IMR-90 (cell line): ENCODE measurements at regions not wholly inside any gene's neighbourhood (a gene's known extent, or its start where the extent isn't known, plus 50 kb on each side); places are given as distances from the start of the nearest gene placed in this dataset.

Experiments used
- ATAC-seq: fragments of 200-7000 bp; cut with Tn5 transposase; 2 replicates; pipeline ENCODE4 v1.9.1; 2020; ENCODE audit warnings: low read depth, mild to moderate bottlenecking, moderate library complexity
- BruUV-seq: library from RNA; stranded (reverse); fragments of 400-500 nt; replicated peaks from 2 replicates; lab custom pipeline; 2021; lab: Mats Ljungman, UMichigan
- CTCF ChIA-PET: fragments of 300-600 bp; formaldehyde crosslinking; extraction: SDS; loops from one replicate; lab custom pipeline; 2021; ENCODE audit warnings: antibody characterized with exemption; lab: Yijun Ruan, JAX
- POLR2A ChIA-PET: fragments of 300-600 bp; sonication (Branson Sonifier 250); formaldehyde crosslinking; loops from one replicate; lab custom pipeline; 2022; ENCODE audit warnings: antibody characterized with exemption; ENCODE audit not compliant: unreplicated experiment; lab: Charles Lee
- DNase-seq: peaks from one replicate; pipeline ENCODE4 v3.0.0; 2013
- H2AFZ ChIP-seq: replicated peaks from 2 replicates; pipeline ENCODE3; 2013; ENCODE audit warnings: low read length, mild to moderate bottlenecking; ENCODE audit not compliant: poor library complexity
- H2AK5ac ChIP-seq: 2 replicates; pipeline ENCODE4 v1.6.1; 2013; ENCODE audit warnings: low read depth, low read length, inconsistent platforms
- H2AK9ac ChIP-seq: replicated peaks from 2 replicates; pipeline ENCODE3; 2013; ENCODE audit warnings: mild to moderate bottlenecking, low read depth, low read length, moderate library complexity; ENCODE audit not compliant: poor library complexity
- H2BK120ac ChIP-seq: 2 replicates; pipeline ENCODE4 v1.6.1; 2013; ENCODE audit warnings: low read depth, low read length, inconsistent platforms
- H2BK15ac ChIP-seq: 3 replicates; pipeline ENCODE4 v1.6.1; 2013; ENCODE audit warnings: low read depth, low read length, inconsistent platforms
- H2BK20ac ChIP-seq: 2 replicates; pipeline ENCODE4 v1.6.1; 2013; ENCODE audit warnings: low read depth, mild to moderate bottlenecking, inconsistent platforms, low read length, moderate library complexity
- H2BK5ac ChIP-seq: 2 replicates; pipeline ENCODE4 v1.6.1; 2013; ENCODE audit warnings: mild to moderate bottlenecking, low read depth, low read length, inconsistent platforms; ENCODE audit not compliant: poor library complexity, severe bottlenecking
- H3K14ac ChIP-seq: replicated peaks from 2 replicates; pipeline ENCODE4 v1.6.1; 2013; ENCODE audit warnings: low read depth, low read length, inconsistent platforms
- H3K18ac ChIP-seq: 2 replicates; pipeline ENCODE4 v1.6.1; 2013; ENCODE audit warnings: low read depth, low read length, control low read depth
- H3K23ac ChIP-seq: 2 replicates; pipeline ENCODE4 v1.6.1; 2013; ENCODE audit warnings: low read depth, low read length, inconsistent platforms
- H3K27ac ChIP-seq: 2 replicates; pipeline ENCODE4 v1.5.1; 2013; ENCODE audit warnings: mild to moderate bottlenecking, control low read depth, low read length; ENCODE audit not compliant: insufficient read depth
- H3K27me3 ChIP-seq: 2 replicates; pipeline ENCODE4 v1.6.1; 2013; ENCODE audit warnings: low read length; ENCODE audit not compliant: control insufficient read depth, insufficient read depth
- H3K36me3 ChIP-seq: 2 replicates; pipeline ENCODE4 v1.6.1; 2013; ENCODE audit warnings: low read length, mixed read lengths; ENCODE audit not compliant: control insufficient read depth, insufficient read depth
- H3K4ac ChIP-seq: 2 replicates; pipeline ENCODE4 v1.6.1; 2013; ENCODE audit warnings: low read depth, low read length, inconsistent platforms
- H3K4me1 ChIP-seq: 2 replicates; pipeline ENCODE4 v1.6.1; 2013; ENCODE audit warnings: low read length, mixed read lengths; ENCODE audit not compliant: control insufficient read depth, insufficient read depth
- H3K4me2 ChIP-seq: 2 replicates; pipeline ENCODE4 v1.6.1; 2013; ENCODE audit warnings: low read depth, mild to moderate bottlenecking, control low read depth, low read length, moderate library complexity
- H3K4me3 ChIP-seq: 2 replicates; pipeline ENCODE4 v1.5.1; 2013; ENCODE audit warnings: low read depth, mild to moderate bottlenecking, control low read depth, low read length, moderate library complexity; ENCODE audit not compliant: insufficient read depth
- H3K56ac ChIP-seq: 2 replicates; pipeline ENCODE4 v1.6.1; 2013; ENCODE audit warnings: low read length, inconsistent platforms; ENCODE audit not compliant: insufficient read depth; ENCODE audit errors: extremely low read depth
- H3K79me1 ChIP-seq, 2 experiments: 2 replicates each; pipeline ENCODE4 v1.6.1; 2013; ENCODE audit warnings: low read length in 2 of 2, inconsistent platforms in 1 of 2, low read depth in 1 of 2
- H3K9ac ChIP-seq: 2 replicates; pipeline ENCODE4 v1.6.1; 2013; ENCODE audit warnings: low read depth, low read length, control low read depth
- H3K9me1 ChIP-seq: 2 replicates; pipeline ENCODE4 v1.6.1; 2013; ENCODE audit warnings: low read length, inconsistent platforms; ENCODE audit not compliant: insufficient read depth
- H3K9me3 ChIP-seq: 2 replicates; pipeline ENCODE4 v1.6.1; 2013; ENCODE audit warnings: low read length; ENCODE audit not compliant: control insufficient read depth, insufficient read depth
- H4K20me1 ChIP-seq: 2 replicates; pipeline ENCODE4 v1.6.1; 2013; ENCODE audit warnings: low read length, inconsistent platforms; ENCODE audit not compliant: insufficient read depth
- H4K5ac ChIP-seq: 2 replicates; pipeline ENCODE4 v1.6.1; 2013; ENCODE audit warnings: mild to moderate bottlenecking, low read depth, low read length, control low read depth
- H4K8ac ChIP-seq, 2 experiments: 2 replicates each; pipeline ENCODE4 v1.6.1; 2013; ENCODE audit warnings: low read depth in 2 of 2, low read length in 2 of 2, control low read depth in 1 of 2, inconsistent platforms in 1 of 2
- H4K91ac ChIP-seq: 2 replicates; pipeline ENCODE4 v1.6.1; 2013; ENCODE audit warnings: low read depth, low read length, inconsistent platforms; ENCODE audit not compliant: insufficient read depth
- BHLHE40 ChIP-seq: fragments of 150-350 bp; IDR thresholded peaks from 2 replicates; pipeline ENCODE4 v1.6.1; 2016; ENCODE audit warnings: mild to moderate bottlenecking, low read depth, low read length
- CEBPB ChIP-seq: IDR thresholded peaks from 2 replicates; pipeline ENCODE4 v1.6.1; 2012; ENCODE audit warnings: low read depth, low read length, improper control_type of control experiment
- CHD1 ChIP-seq: IDR thresholded peaks from 2 replicates; pipeline ENCODE4 v1.6.1; 2012; ENCODE audit warnings: low read depth, low read length, improper control_type of control experiment
- CTCF ChIP-seq: conservative IDR thresholded peaks from 2 replicates; pipeline ENCODE4 v1.5.1; 2012; ENCODE audit warnings: mild to moderate bottlenecking, low read depth, low read length, improper control_type of control experiment
- ELK1 ChIP-seq: fragments of 150-350 bp; IDR thresholded peaks from 2 replicates; pipeline ENCODE4 v1.6.1; 2016; ENCODE audit warnings: low read depth, mild to moderate bottlenecking, low read length, moderate library complexity, borderline replicate concordance
- FOS ChIP-seq: fragments of 150-350 bp; IDR thresholded peaks from 2 replicates; pipeline ENCODE4 v1.6.1; 2016; ENCODE audit warnings: low read depth, low read length
- MAFK ChIP-seq: IDR thresholded peaks from 2 replicates; pipeline ENCODE4 v1.6.1; 2012; ENCODE audit warnings: low read depth, low read length, improper control_type of control experiment
- MAZ ChIP-seq: IDR thresholded peaks from 2 replicates; pipeline ENCODE4 v1.6.1; 2012; ENCODE audit warnings: low read depth, mild to moderate bottlenecking, low read length, improper control_type of control experiment, moderate library complexity, borderline replicate concordance
- MXI1 ChIP-seq: IDR thresholded peaks from 2 replicates; pipeline ENCODE4 v1.6.1; 2012; ENCODE audit warnings: low read depth, mild to moderate bottlenecking, low read length, moderate library complexity, borderline replicate concordance
- NFE2L2 ChIP-seq: fragments of 150-350 bp; IDR thresholded peaks from 2 replicates; pipeline ENCODE4 v1.6.1; 2016; ENCODE audit warnings: low read depth, mild to moderate bottlenecking, low read length
- POLR2A ChIP-seq: IDR thresholded peaks from 2 replicates; pipeline ENCODE4 v1.6.1; 2012; ENCODE audit warnings: mild to moderate bottlenecking, low read depth, low read length
- RAD21 ChIP-seq: IDR thresholded peaks from 2 replicates; pipeline ENCODE4 v1.6.1; 2012; ENCODE audit warnings: low read length, improper control_type of control experiment
- RCOR1 ChIP-seq: IDR thresholded peaks from 2 replicates; pipeline ENCODE4 v1.6.1; 2012; ENCODE audit warnings: mild to moderate bottlenecking, low read length, improper control_type of control experiment; ENCODE audit not compliant: insufficient replicate concordance
- RFX5 ChIP-seq: IDR thresholded peaks from 2 replicates; pipeline ENCODE4 v1.8.0; 2012; ENCODE audit warnings: low read depth, mild to moderate bottlenecking, low read length, moderate library complexity
- SMC3 ChIP-seq: fragments of 150-350 bp; IDR thresholded peaks from 2 replicates; pipeline ENCODE4 v1.6.1; 2016; ENCODE audit warnings: low read depth, mild to moderate bottlenecking, antibody characterized with exemption, low read length, moderate library complexity
- USF2 ChIP-seq: fragments of 150-350 bp; IDR thresholded peaks from 2 replicates; pipeline ENCODE4 v1.6.1; 2017; ENCODE audit warnings: mild to moderate bottlenecking, antibody characterized with exemption, low read length, low read depth
- WGBS, 2 experiments: methylation state at CpG; one replicate each; pipeline versions ENCODE4 v1.1.5 to v1.1.7; 2013; ENCODE audit warnings: missing lambda C conversion rate in 2 of 2; ENCODE audit not compliant: insufficient read length in 1 of 2; ENCODE audit errors: extremely low coverage in 2 of 2; 5-methylcytosine and 5-hydroxymethylcytosine counted together
- dilution Hi-C: fragments of 300-500 bp; cut with HindIII; formaldehyde crosslinking; loops from one replicate; pipeline ENCODE4 v1.14.3; 2018; ENCODE audit warnings: low sequenced_read_pairs; ENCODE audit not compliant: unreplicated experiment
- in situ Hi-C: fragments of 300-500 bp; cut with MboI; formaldehyde crosslinking; loops from 3 replicates; pipeline ENCODE4 v1.14.3; 2019; ENCODE audit warnings: low sequenced_read_pairs, inconsistent platforms, mixed read lengths
- intact Hi-C: fragments of 100-400 bp; cut with micrococcal nuclease; formaldehyde crosslinking; loops from 2 replicates; pipeline ENCODE4 v1.10.0; 2022

- no peak overlapping the region for H4K5ac ChIP-seq
- H2AK9ac ChIP-seq = no peak overlapping the region
- peaks cover 2% of the 10 kb centered on the region; the same call in 1 of the 2 replicates for H3K4me1 ChIP-seq
- no peaks in the 10 kb centered on the region for H3K79me1 ChIP-seq
- H2BK5ac ChIP-seq = no peak overlapping the region
- no peak overlapping the region for H3K4me3 ChIP-seq
- no peak overlapping the region for H2BK120ac ChIP-seq
- no peak overlapping the region for H3K4ac ChIP-seq
- H2AFZ ChIP-seq = no peak overlapping the region
- intact Hi-C loops (no loop called here), in situ Hi-C loops (no loop called here), dilution Hi-C loops (no loop called here)
- H3K4me2 ChIP-seq = no peak overlapping the region
- no peak overlapping the region for H3K9ac ChIP-seq
- no peaks in the 10 kb centered on the region for H3K9me1 ChIP-seq
- ChIA-PET CTCF (no interaction called here), POLR2A (no interaction called here)
- ATAC-seq (no peak), DNase-seq (no peak)
- no peak overlapping the region for H2AK5ac ChIP-seq
- no peak overlapping the region for H2BK15ac ChIP-seq
- H4K20me1 ChIP-seq = no peaks in the 10 kb centered on the region
- H3K9me3 ChIP-seq = no peaks in the 10 kb centered on the region
- no peak overlapping the region for H3K56ac ChIP-seq
- H3K36me3 ChIP-seq = no peaks in the 10 kb centered on the region
- no TSS peak for BruUV-seq
- no peak overlapping the region for H4K91ac ChIP-seq
- no CpG with 5 or more reads among the region's 2 CpGs for WGBS, 2 experiments
- no peak overlapping the region for H3K18ac ChIP-seq
- H3K14ac ChIP-seq = no peak overlapping the region
- no peak overlapping the region for H3K23ac ChIP-seq
- no peak overlapping the region for H2BK20ac ChIP-seq
- no peak overlapping the region for H4K8ac ChIP-seq
- H3K27me3 ChIP-seq = no peaks in the 10 kb centered on the region
- H3K27ac ChIP-seq = no peak overlapping the region
- TF ChIP-seq NFE2L2 = no peak
- TF ChIP-seq BHLHE40 = no peak
- TF ChIP-seq MXI1 = no peak
- no peak for TF ChIP-seq POLR2A
- TF ChIP-seq MAZ = no peak
- no peak for TF ChIP-seq RAD21
- TF ChIP-seq SMC3 = no peak
- no peak for TF ChIP-seq RCOR1
- no peak for TF ChIP-seq CHD1
- no peak for TF ChIP-seq CTCF
- no peak for TF ChIP-seq FOS
- no peak for TF ChIP-seq CEBPB
- no peak for TF ChIP-seq USF2
- TF ChIP-seq MAFK = no peak
- TF ChIP-seq ELK1 = no peak
- no peak for TF ChIP-seq RFX5
Observed at GRCh38 chr6:121873595-121873994, 438.1 kb downstream of the GJA1 start.
